NCI-H1092 (cell line): ENCODE measurements at regions not wholly inside any gene's neighbourhood (a gene's known extent, or its start where the extent isn't known, plus 50 kb on each side); places are given as distances from the start of the nearest gene placed in this dataset.
"Not testable (repeated sequence)": the region's sequence is repeated elsewhere in the genome, so short reads cannot be mapped to it uniquely, and the experiment has no call there.

Source experiments
- DNase-seq: peaks from one replicate; lab custom pipeline; 2025; lab: John Stamatoyannopoulos, UW

GRCh38 chr5:111942661-111943401, 185.8 kb upstream of the NREP start:
- no peak for DNase-seq

- DNase-seq = no peak
Measured at GRCh38 chr5:111942201-111942600, 185.2 kb upstream of the NREP start.

- no peak for DNase-seq
Measured at GRCh38 chr5:111937094-111937493, 180.1 kb upstream of the NREP start.

GRCh38 chr5:111935835-111936234, 178.8 kb upstream of the NREP start:
- DNase-seq = no peak

- no peak for DNase-seq
Measured at GRCh38 chr5:111935009-111935408, 178.0 kb upstream of the NREP start.

- DNase-seq = no peak
Measured at GRCh38 chr5:111934511-111934910, 177.5 kb upstream of the NREP start.

- no peak for DNase-seq
Measured at GRCh38 chr5:111933086-111933485, 176.1 kb upstream of the NREP start.

- no peak for DNase-seq
Measured at GRCh38 chr5:111932628-111933027, 175.6 kb upstream of the NREP start.

- DNase-seq = no peak
Measured at GRCh38 chr5:111932199-111932598, 175.2 kb upstream of the NREP start.

GRCh38 chr5:111931655-111932054, 174.7 kb upstream of the NREP start:
- DNase-seq = no peak

GRCh38 chr5:111930905-111931461, 174.0 kb upstream of the NREP start:
- DNase-seq = no peak

- DNase-seq = no peak
Measured at GRCh38 chr5:111930449-111930848, 173.5 kb upstream of the NREP start.

- DNase-seq = no peak
Measured at GRCh38 chr5:111929867-111930266, 172.9 kb upstream of the NREP start.

GRCh38 chr5:111929261-111929660, 172.3 kb upstream of the NREP start:
- DNase-seq = no peak

- no peak for DNase-seq
Measured at GRCh38 chr5:111928511-111928910, 171.5 kb upstream of the NREP start.

- no peak for DNase-seq
Measured at GRCh38 chr5:111927191-111927590, 170.2 kb upstream of the NREP start.

GRCh38 chr5:111926026-111926425, 169.0 kb upstream of the NREP start:
- no peak for DNase-seq

- DNase-seq = no peak
Measured at GRCh38 chr5:111922344-111922743, 165.3 kb upstream of the NREP start.

GRCh38 chr5:111921691-111922090, 164.7 kb upstream of the NREP start:
- not testable (repeated sequence) for DNase-seq

GRCh38 chr5:111914966-111915636, 158.1 kb upstream of the NREP start:
- no peak for DNase-seq

GRCh38 chr5:111902436-111902835, 145.4 kb upstream of the NREP start:
- DNase-seq = no peak

GRCh38 chr5:111901296-111901695, 144.3 kb upstream of the NREP start:
- DNase-seq = no peak

- no peak for DNase-seq
Measured at GRCh38 chr5:111892949-111893348, 136.0 kb upstream of the NREP start.
